ENCODE measurements at regions not wholly inside any gene's neighbourhood (a gene's known extent, or its start where the extent isn't known, plus 50 kb on each side); places are given as distances from the start of the nearest gene placed in this dataset.

DNA sequence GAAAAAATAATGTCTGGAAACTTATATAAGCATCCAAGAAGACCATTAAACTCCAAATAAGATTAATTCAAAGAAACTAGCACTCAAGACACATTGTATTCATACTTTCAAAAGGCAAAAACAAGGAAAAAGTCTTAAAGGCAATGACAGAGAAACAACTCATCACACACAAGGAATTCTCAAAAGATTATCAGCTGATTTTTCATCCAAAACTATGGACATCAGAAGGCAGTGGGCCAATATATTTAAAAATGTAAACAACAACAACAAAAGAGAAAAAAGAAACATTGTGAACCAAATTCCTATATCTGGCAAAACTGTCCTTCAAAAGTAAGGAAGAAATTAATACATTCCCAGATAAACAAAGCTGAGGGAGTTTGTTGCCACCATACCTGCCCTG lies 711.4 kb upstream of the GALNTL6 start:
- no peak for TF ChIP-seq EZH2phosphoT487 (IDR thresholded peaks at IDR 0.05; ENCODE audit: insufficient read depth, low read depth)
- no peak for TF ChIP-seq EZH2 (IDR thresholded peaks at IDR 0.05; ENCODE audit: insufficient read depth, poor library complexity, severe bottlenecking)

All from GM23248 (cell line).